Neutrophil (primary cell): ENCODE measurements at regions not wholly inside any gene's neighbourhood (a gene's known extent, or its start where the extent isn't known, plus 50 kb on each side); places are given as distances from the start of the nearest gene placed in this dataset.
"Not testable (repeated sequence)": the region's sequence is repeated elsewhere in the genome, so short reads cannot be mapped to it uniquely, and the experiment has no call there.

Experiments used
- H3K27ac ChIP-seq: fragments of 200-600 bp; sonication (generic); 2 replicates; pipeline ENCODE4 v1.5.1; 2016; ENCODE audit warnings: mild to moderate bottlenecking, moderate library complexity
- H3K27me3 ChIP-seq: fragments of 200-600 bp; sonication (generic); 2 replicates; pipeline ENCODE4 v1.6.0; 2016; ENCODE audit warnings: mild to moderate bottlenecking
- H3K36me3 ChIP-seq: fragments of 200-600 bp; sonication (generic); 2 replicates; pipeline ENCODE4 v1.5.1; 2017
- H3K4me1 ChIP-seq, 2 experiments: fragments of 200-600 bp in 1 of 2; sonication (generic) in 1 of 2; 1 replicate in 1 of 2; 2 replicates in 1 of 2; pipeline versions ENCODE4 v1.5.1 to v1.6.1; 2013 to 2016; ENCODE audit warnings: low read depth in 1 of 2, low read length in 1 of 2, mild to moderate bottlenecking in 1 of 2, moderate library complexity in 1 of 2; ENCODE audit not compliant: control insufficient read depth in 1 of 2, insufficient read depth in 1 of 2
- H3K4me3 ChIP-seq, 2 experiments: fragments of 200-600 bp in 1 of 2; sonication (generic) in 1 of 2; 1 replicate in 1 of 2; 2 replicates in 1 of 2; pipeline ENCODE4 v1.5.1; 2013 to 2016; ENCODE audit warnings: low read depth in 1 of 2, low read length in 1 of 2, mild to moderate bottlenecking in 1 of 2, moderate library complexity in 1 of 2
- H3K9me3 ChIP-seq: fragments of 200-600 bp; sonication (generic); 2 replicates; pipeline ENCODE4 v1.5.1; 2016
- TF ChIP-seq, protein P1 (sequence below): fragments of 200-600 bp; sonication (generic); IDR thresholded peaks from 2 replicates; pipeline ENCODE4 v1.5.1; 2016; ENCODE audit warnings: antibody characterized with exemption

GRCh38 chr6:120774275-120774674, 560.0 kb downstream of the TBC1D32 start:
- H3K4me3 ChIP-seq, result no peak overlapping the region
- H3K27ac ChIP-seq, result no peak overlapping the region
- TF ChIP-seq, protein P1, sequence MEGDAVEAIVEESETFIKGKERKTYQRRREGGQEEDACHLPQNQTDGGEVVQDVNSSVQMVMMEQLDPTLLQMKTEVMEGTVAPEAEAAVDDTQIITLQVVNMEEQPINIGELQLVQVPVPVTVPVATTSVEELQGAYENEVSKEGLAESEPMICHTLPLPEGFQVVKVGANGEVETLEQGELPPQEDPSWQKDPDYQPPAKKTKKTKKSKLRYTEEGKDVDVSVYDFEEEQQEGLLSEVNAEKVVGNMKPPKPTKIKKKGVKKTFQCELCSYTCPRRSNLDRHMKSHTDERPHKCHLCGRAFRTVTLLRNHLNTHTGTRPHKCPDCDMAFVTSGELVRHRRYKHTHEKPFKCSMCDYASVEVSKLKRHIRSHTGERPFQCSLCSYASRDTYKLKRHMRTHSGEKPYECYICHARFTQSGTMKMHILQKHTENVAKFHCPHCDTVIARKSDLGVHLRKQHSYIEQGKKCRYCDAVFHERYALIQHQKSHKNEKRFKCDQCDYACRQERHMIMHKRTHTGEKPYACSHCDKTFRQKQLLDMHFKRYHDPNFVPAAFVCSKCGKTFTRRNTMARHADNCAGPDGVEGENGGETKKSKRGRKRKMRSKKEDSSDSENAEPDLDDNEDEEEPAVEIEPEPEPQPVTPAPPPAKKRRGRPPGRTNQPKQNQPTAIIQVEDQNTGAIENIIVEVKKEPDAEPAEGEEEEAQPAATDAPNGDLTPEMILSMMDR, result no peak
- no peaks in the 10 kb centered on the region for H3K27me3 ChIP-seq
- H3K9me3 ChIP-seq, result no peaks in the 10 kb centered on the region
- H3K4me1 ChIP-seq, result no peaks in the 10 kb centered on the region
- no peaks in the 10 kb centered on the region for H3K36me3 ChIP-seq

- H3K4me1 ChIP-seq, result no peaks in the 10 kb centered on the region
- H3K27ac ChIP-seq, result no peak overlapping the region
- H3K27me3 ChIP-seq, result no peaks in the 10 kb centered on the region
- H3K4me3 ChIP-seq, result no peak overlapping the region
- TF ChIP-seq, protein P1, result no peak
- no peaks in the 10 kb centered on the region for H3K36me3 ChIP-seq
- no peaks in the 10 kb centered on the region for H3K9me3 ChIP-seq
These were observed 563.3 kb downstream of the TBC1D32 start for GRCh38 chr6:120771019-120771418.

GRCh38 chr6:120764312-120764711, 570.0 kb downstream of the TBC1D32 start:
- Histone ChIP-seq H3K36me3 (no peaks in the 10 kb centered on the region), H3K27me3 (no peaks in the 10 kb centered on the region), H3K9me3 (no peaks in the 10 kb centered on the region), H3K4me1 (no peaks in the 10 kb centered on the region), H3K27ac (no peak overlapping the region), H3K4me3 (no peak overlapping the region)
- TF ChIP-seq, protein P1, result no peak

- Histone ChIP-seq H3K27ac (no peak overlapping the region), H3K4me1 (no peaks in the 10 kb centered on the region), H3K27me3 (no peaks in the 10 kb centered on the region), H3K4me3 (no peak overlapping the region), H3K36me3 (no peaks in the 10 kb centered on the region), H3K9me3 (no peaks in the 10 kb centered on the region)
- TF ChIP-seq, protein P1, result no peak
These were observed 574.7 kb downstream of the TBC1D32 start for GRCh38 chr6:120759570-120759969.

DNA sequence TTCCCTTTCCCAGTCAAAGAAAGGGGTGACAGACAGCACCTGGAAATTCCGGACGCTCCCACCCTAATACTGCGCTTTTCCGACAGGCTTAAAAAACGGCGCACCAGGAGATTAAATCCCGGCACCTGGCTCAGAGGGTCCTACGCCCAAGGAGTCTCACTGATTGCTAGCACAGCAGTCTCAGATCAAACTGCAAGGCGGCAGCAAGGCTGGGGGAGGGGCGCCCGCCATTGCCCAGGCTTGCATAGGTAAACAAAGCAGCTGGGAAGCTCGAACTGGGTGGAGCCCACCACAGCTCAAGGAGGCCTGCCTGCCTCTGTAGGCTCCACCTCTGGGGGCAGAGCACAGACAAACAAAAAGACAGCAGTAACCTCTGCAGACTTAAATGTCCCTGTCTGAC, 585.7 kb downstream of the TBC1D32 start:
- H3K27me3 ChIP-seq, H3K4me1 ChIP-seq, H3K9me3 ChIP-seq, H3K27ac ChIP-seq, H3K4me3 ChIP-seq, H3K36me3 ChIP-seq: not testable (repeated sequence)

DNA sequence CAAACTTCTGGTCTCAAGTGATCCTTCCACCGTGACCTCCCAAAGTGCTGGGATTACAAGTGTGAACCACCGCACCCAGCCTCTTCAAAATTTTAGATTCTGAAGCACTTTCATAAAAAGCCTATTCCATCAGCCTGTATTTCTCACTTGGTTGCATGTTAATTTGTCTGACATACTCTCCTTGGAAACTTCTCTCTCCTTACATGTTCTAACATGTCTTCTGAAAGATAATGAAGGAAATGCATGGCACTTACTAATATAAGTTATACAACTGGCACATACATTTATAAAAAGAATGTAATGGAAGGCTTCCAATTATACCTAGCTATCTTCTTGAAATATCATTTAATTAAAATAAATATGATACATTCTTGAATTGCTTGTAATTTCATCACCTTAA, 597.5 kb downstream of the TBC1D32 start:
- H3K9me3 ChIP-seq, result no peaks in the 10 kb centered on the region
- TF ChIP-seq, protein P1, result no peak
- H3K36me3 ChIP-seq, result no peaks in the 10 kb centered on the region
- H3K4me3 ChIP-seq, result no peak overlapping the region
- no peaks in the 10 kb centered on the region for H3K4me1 ChIP-seq
- no peaks in the 10 kb centered on the region for H3K27me3 ChIP-seq
- H3K27ac ChIP-seq, result no peak overlapping the region
